ENCODE measurements at regions not wholly inside any gene's neighbourhood (a gene's known extent, or its start where the extent isn't known, plus 50 kb on each side); places are given as distances from the start of the nearest gene placed in this dataset.

DNA sequence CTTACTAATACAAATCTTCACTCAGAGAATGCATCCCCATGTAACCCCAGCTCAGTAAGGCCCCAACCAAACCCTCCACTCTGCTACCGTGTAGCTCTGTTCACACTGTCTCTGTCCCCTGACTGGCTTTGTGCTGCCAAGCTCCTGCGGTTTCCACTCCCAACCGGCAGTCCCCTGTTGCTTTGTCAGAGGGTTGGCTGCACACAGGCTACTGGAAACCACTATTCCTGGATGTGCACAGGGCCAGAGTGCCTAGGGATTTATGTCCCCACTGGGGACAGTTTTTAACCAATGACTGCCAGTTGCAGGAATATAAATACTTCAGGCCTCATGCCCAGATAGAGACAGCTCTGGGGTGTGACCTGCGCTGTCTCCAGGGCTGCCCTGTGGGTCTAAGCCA, 157.1 kb upstream of the C16orf82 start:
- Mint-ChIP-seq H3K27ac (no peak overlapping the region), H3K4me1 (ENCODE audit: low read depth) (no peaks in the 10 kb centered on the region), H3K9me3 (no peaks in the 10 kb centered on the region), H3K4me3 (no peak overlapping the region), H3K27me3 (peaks cover 25% of the 10 kb centered on the region), H3K36me3 (ENCODE audit: low read depth) (no peaks in the 10 kb centered on the region)
- Histone ChIP-seq H3K27ac (ENCODE audit: low read depth in 1 of 2, low read length in 2 of 2) (no peak overlapping the region), H3K36me3 (ENCODE audit: insufficient read depth, low read length) (no peaks in the 10 kb centered on the region), H3K4me3 (ENCODE audit: low read length) (no peak overlapping the region), H3K27me3 (ENCODE audit: control insufficient read depth in 1 of 2, insufficient read depth in 2 of 2, low read length in 2 of 2) (no peaks in the 10 kb centered on the region), H3K4me1 (ENCODE audit: insufficient read depth, low read length) (no peaks in the 10 kb centered on the region), H3K9me3 (ENCODE audit: control insufficient read depth in 1 of 2, insufficient read depth in 1 of 2, low read length in 2 of 2) (no peaks in the 10 kb centered on the region)
- TF ChIP-seq, protein P1, sequence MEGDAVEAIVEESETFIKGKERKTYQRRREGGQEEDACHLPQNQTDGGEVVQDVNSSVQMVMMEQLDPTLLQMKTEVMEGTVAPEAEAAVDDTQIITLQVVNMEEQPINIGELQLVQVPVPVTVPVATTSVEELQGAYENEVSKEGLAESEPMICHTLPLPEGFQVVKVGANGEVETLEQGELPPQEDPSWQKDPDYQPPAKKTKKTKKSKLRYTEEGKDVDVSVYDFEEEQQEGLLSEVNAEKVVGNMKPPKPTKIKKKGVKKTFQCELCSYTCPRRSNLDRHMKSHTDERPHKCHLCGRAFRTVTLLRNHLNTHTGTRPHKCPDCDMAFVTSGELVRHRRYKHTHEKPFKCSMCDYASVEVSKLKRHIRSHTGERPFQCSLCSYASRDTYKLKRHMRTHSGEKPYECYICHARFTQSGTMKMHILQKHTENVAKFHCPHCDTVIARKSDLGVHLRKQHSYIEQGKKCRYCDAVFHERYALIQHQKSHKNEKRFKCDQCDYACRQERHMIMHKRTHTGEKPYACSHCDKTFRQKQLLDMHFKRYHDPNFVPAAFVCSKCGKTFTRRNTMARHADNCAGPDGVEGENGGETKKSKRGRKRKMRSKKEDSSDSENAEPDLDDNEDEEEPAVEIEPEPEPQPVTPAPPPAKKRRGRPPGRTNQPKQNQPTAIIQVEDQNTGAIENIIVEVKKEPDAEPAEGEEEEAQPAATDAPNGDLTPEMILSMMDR (IDR thresholded peaks at IDR 0.05) = no peak
- POLR2A ChIA-PET = no interaction called here
- intact Hi-C loops (cut with DNase I, micrococcal nuclease) = no loop called here
- no peak for DNase-seq
- ATAC-seq (ENCODE audit: poor library complexity) = no peak
- CTCF ChIA-PET = no interaction called here

DNA sequence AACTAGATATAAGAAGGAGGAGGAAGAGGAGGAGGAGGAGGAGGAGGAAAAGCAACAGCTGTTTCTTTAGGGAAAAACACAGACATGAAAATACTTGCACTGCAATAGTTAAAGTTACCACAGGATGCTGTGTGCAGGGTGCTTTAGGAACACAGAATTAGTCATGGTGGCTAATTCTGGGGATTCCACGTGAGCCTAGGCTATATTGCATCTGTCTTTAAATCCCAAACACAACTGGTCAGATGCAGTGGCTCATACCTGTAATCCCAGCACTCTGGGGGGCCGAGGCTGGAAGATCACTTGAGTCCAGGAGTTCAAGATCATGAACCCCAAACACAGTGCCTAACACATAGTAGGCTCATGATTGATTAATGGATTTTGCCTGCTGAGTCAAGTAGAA, 155.3 kb upstream of the C16orf82 start:
- H3K9me3 Mint-ChIP-seq = no peaks in the 10 kb centered on the region
- Histone ChIP-seq H3K9me3 (ENCODE audit: control insufficient read depth in 1 of 2, insufficient read depth in 1 of 2, low read length in 2 of 2) (no peaks in the 10 kb centered on the region), H3K4me1 (ENCODE audit: insufficient read depth, low read length) (no peaks in the 10 kb centered on the region), H3K27ac (ENCODE audit: low read depth in 1 of 2, low read length in 2 of 2) (no peak overlapping the region), H3K27me3 (ENCODE audit: control insufficient read depth in 1 of 2, insufficient read depth in 2 of 2, low read length in 2 of 2) (no peaks in the 10 kb centered on the region), H3K4me3 (ENCODE audit: low read length) (no peak overlapping the region), H3K36me3 (ENCODE audit: insufficient read depth, low read length) (no peaks in the 10 kb centered on the region)
- H3K27ac Mint-ChIP-seq = no peak overlapping the region
- peaks cover 25% of the 10 kb centered on the region for H3K27me3 Mint-ChIP-seq
- H3K36me3 Mint-ChIP-seq (ENCODE audit: low read depth) = no peaks in the 10 kb centered on the region
- TF ChIP-seq, protein P1 (IDR thresholded peaks at IDR 0.05) = no peak
- no peaks in the 10 kb centered on the region for H3K4me1 Mint-ChIP-seq (ENCODE audit: low read depth)
- ChIA-PET CTCF (no interaction called here), POLR2A (no interaction called here)
- DNase-seq (no peak), ATAC-seq (ENCODE audit: poor library complexity) (no peak)
- intact Hi-C loops (cut with DNase I, micrococcal nuclease) = no loop called here
- no peak overlapping the region for H3K4me3 Mint-ChIP-seq

DNA sequence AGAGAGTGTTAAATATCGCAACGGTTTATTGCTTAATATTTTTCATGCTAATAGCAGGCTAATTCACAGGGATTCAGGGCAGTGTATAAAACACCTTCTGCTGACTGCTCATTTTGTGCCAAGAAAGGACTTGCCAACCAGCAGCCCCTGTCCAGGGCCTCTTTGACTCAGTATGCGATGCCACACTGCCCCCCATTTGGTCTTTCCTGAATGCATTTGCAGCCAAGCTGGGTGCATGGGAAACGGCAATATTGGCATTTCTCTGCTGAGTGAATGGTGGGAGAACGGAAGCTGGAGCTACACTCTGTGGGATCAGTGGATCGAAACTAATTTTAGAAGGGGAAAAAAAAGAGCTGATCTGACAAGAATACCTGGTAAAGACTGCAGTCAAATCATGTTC, 152.9 kb upstream of the C16orf82 start:
- Mint-ChIP-seq H3K4me3 (no peak overlapping the region), H3K27ac (no peak overlapping the region), H3K4me1 (ENCODE audit: low read depth) (no peaks in the 10 kb centered on the region), H3K36me3 (ENCODE audit: low read depth) (no peaks in the 10 kb centered on the region), H3K9me3 (no peaks in the 10 kb centered on the region), H3K27me3 (peaks cover 22% of the 10 kb centered on the region)
- intact Hi-C loops (cut with DNase I, micrococcal nuclease) = no loop called here
- ATAC-seq (ENCODE audit: poor library complexity) (no peak), DNase-seq (no peak)
- Histone ChIP-seq H3K4me3 (ENCODE audit: low read length) (no peak overlapping the region), H3K27me3 (ENCODE audit: control insufficient read depth in 1 of 2, insufficient read depth in 2 of 2, low read length in 2 of 2) (no peaks in the 10 kb centered on the region), H3K9me3 (ENCODE audit: control insufficient read depth in 1 of 2, insufficient read depth in 1 of 2, low read length in 2 of 2) (no peaks in the 10 kb centered on the region), H3K4me1 (ENCODE audit: insufficient read depth, low read length) (no peaks in the 10 kb centered on the region), H3K27ac (ENCODE audit: low read depth in 1 of 2, low read length in 2 of 2) (no peak overlapping the region), H3K36me3 (ENCODE audit: insufficient read depth, low read length) (no peaks in the 10 kb centered on the region)
- ChIA-PET POLR2A (no interaction called here), CTCF (no interaction called here)
- TF ChIP-seq, protein P1 (IDR thresholded peaks at IDR 0.05) = no peak
